IPS-20b (cell line): ENCODE measurements at regions not wholly inside any gene's neighbourhood (a gene's known extent, or its start where the extent isn't known, plus 50 kb on each side); places are given as distances from the start of the nearest gene placed in this dataset.

ENCODE experiments used
- H3K27ac ChIP-seq: one replicate; pipeline ENCODE4 v1.5.1; 2013; ENCODE audit warnings: low read length
- H3K27me3 ChIP-seq: 2 replicates; pipeline ENCODE4 v1.6.1; 2013; ENCODE audit warnings: mild to moderate bottlenecking, low read length, inconsistent platforms; ENCODE audit not compliant: insufficient read depth
- H3K36me3 ChIP-seq: 2 replicates; pipeline ENCODE4 v1.6.1; 2013; ENCODE audit warnings: low read depth, mild to moderate bottlenecking, inconsistent platforms, low read length, moderate library complexity; ENCODE audit not compliant: insufficient read depth
- H3K4me1 ChIP-seq: 2 replicates; pipeline ENCODE4 v1.6.1; 2013; ENCODE audit warnings: mild to moderate bottlenecking, control low read depth, inconsistent platforms, low read length, moderate library complexity; ENCODE audit not compliant: insufficient read depth
- H3K4me3 ChIP-seq: 2 replicates; pipeline ENCODE4 v1.5.1; 2013; ENCODE audit warnings: mild to moderate bottlenecking, low read length, inconsistent platforms
- H3K9ac ChIP-seq: 2 replicates; pipeline ENCODE4 v1.6.1; 2013; ENCODE audit warnings: low read depth, mild to moderate bottlenecking, inconsistent platforms, low read length, moderate library complexity
- H3K9me3 ChIP-seq: 2 replicates; pipeline ENCODE4 v1.6.1; 2013; ENCODE audit warnings: mild to moderate bottlenecking, low read depth, low read length, inconsistent platforms; ENCODE audit not compliant: insufficient read depth

DNA sequence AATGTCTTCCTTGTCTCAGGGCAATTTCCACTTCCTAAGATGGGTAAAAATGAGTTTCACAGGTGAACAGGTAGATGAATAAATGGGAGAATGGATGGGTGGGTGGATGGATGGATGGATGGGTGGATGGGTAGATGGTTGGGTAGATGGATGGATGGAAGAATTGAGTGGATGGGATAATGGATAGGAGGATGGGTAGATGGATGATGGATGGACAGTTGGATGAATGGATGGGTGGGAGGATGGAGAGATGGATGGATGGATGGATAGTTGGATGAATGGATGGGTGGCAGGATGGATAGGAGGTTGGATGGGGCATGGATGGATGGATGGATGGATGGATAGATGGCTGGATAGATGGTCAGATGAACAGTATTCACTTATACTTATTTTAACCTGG lies 90.9 kb downstream of the LRRC30 start:
- Histone ChIP-seq H3K4me1 (no peaks in the 10 kb centered on the region), H3K4me3 (no peak overlapping the region), H3K9me3 (no peaks in the 10 kb centered on the region), H3K27me3 (no peaks in the 10 kb centered on the region), H3K9ac (no peak overlapping the region), H3K36me3 (no peaks in the 10 kb centered on the region), H3K27ac (no peak overlapping the region)

- no peaks in the 10 kb centered on the region for H3K9me3 ChIP-seq
- H3K27ac ChIP-seq: no peak overlapping the region
- H3K9ac ChIP-seq: no peak overlapping the region
- H3K4me3 ChIP-seq: no peak overlapping the region
- H3K36me3 ChIP-seq: no peaks in the 10 kb centered on the region
- H3K4me1 ChIP-seq: no peaks in the 10 kb centered on the region
- H3K27me3 ChIP-seq: no peaks in the 10 kb centered on the region
Observed at GRCh38 chr18:7322817-7323485, 92.1 kb downstream of the LRRC30 start.

GRCh38 chr18:7325126-7325430 lies 94.2 kb downstream of the LRRC30 start:
- no peaks in the 10 kb centered on the region for H3K27me3 ChIP-seq
- no peak overlapping the region for H3K9ac ChIP-seq
- H3K27ac ChIP-seq: no peak overlapping the region
- H3K4me1 ChIP-seq: no peaks in the 10 kb centered on the region
- H3K36me3 ChIP-seq: no peaks in the 10 kb centered on the region
- H3K9me3 ChIP-seq: no peaks in the 10 kb centered on the region
- no peak overlapping the region for H3K4me3 ChIP-seq

GRCh38 chr18:7329016-7329415 lies 98.1 kb downstream of the LRRC30 start:
- no peaks in the 10 kb centered on the region for H3K27me3 ChIP-seq
- H3K4me1 ChIP-seq: no peaks in the 10 kb centered on the region
- H3K4me3 ChIP-seq: no peak overlapping the region
- H3K9ac ChIP-seq: no peak overlapping the region
- H3K27ac ChIP-seq: no peak overlapping the region
- H3K36me3 ChIP-seq: no peaks in the 10 kb centered on the region
- H3K9me3 ChIP-seq: no peaks in the 10 kb centered on the region

DNA sequence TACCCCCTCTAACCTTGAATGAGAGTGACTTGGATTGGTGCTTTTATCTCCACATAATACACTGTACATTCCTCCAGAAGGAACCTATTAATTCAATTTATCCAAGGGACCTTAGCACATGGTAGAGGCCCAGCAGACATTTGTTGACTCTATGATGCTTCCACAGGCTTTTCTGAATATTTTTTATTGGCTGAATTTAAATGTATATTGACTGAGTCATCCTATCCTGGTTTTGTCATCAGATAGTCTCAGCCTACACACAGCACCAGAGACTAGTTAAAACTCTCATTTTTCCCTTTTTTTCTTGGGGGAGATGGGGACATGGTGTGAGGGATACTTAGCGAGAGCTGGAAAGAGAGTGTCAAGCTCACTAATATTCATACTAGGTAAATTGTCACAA lies 101.6 kb downstream of the LRRC30 start:
- no peak overlapping the region for H3K9ac ChIP-seq

GRCh38 chr18:7333025-7333562 lies 102.2 kb downstream of the LRRC30 start:
- Histone ChIP-seq H3K36me3 (no peaks in the 10 kb centered on the region), H3K9me3 (no peaks in the 10 kb centered on the region), H3K27ac (no peak overlapping the region), H3K27me3 (no peaks in the 10 kb centered on the region), H3K9ac (no peak overlapping the region), H3K4me1 (no peaks in the 10 kb centered on the region), H3K4me3 (no peak overlapping the region)

More for the DNA sequence above, 101.6 kb downstream of the LRRC30 start:
- Histone ChIP-seq H3K4me3 (no peak overlapping the region), H3K4me1 (no peaks in the 10 kb centered on the region), H3K9me3 (no peaks in the 10 kb centered on the region), H3K36me3 (no peaks in the 10 kb centered on the region), H3K27me3 (no peaks in the 10 kb centered on the region), H3K27ac (no peak overlapping the region)

GRCh38 chr18:7334973-7335568 lies 104.2 kb downstream of the LRRC30 start:
- H3K9ac ChIP-seq: no peak overlapping the region

GRCh38 chr18:7336623-7337022 lies 105.7 kb downstream of the LRRC30 start:
- H3K9me3 ChIP-seq: no peaks in the 10 kb centered on the region
- no peaks in the 10 kb centered on the region for H3K27me3 ChIP-seq
- H3K27ac ChIP-seq: no peak overlapping the region
- H3K4me1 ChIP-seq: no peaks in the 10 kb centered on the region
- no peak overlapping the region for H3K4me3 ChIP-seq
- H3K9ac ChIP-seq: no peak overlapping the region
- H3K36me3 ChIP-seq: no peaks in the 10 kb centered on the region

More at GRCh38 chr18:7334973-7335568, 104.2 kb downstream of the LRRC30 start:
- no peaks in the 10 kb centered on the region for H3K27me3 ChIP-seq
- no peak overlapping the region for H3K4me3 ChIP-seq
- H3K27ac ChIP-seq: no peak overlapping the region
- H3K4me1 ChIP-seq: no peaks in the 10 kb centered on the region
- no peaks in the 10 kb centered on the region for H3K36me3 ChIP-seq
- H3K9me3 ChIP-seq: no peaks in the 10 kb centered on the region

- Histone ChIP-seq H3K4me1 (no peaks in the 10 kb centered on the region), H3K4me3 (no peak overlapping the region), H3K36me3 (no peaks in the 10 kb centered on the region), H3K27ac (no peak overlapping the region), H3K9me3 (no peaks in the 10 kb centered on the region), H3K27me3 (no peaks in the 10 kb centered on the region), H3K9ac (no peak overlapping the region)
Observed at GRCh38 chr18:7338846-7339245, 108.0 kb downstream of the LRRC30 start.

- no peak overlapping the region for H3K27ac ChIP-seq
- H3K27me3 ChIP-seq: no peaks in the 10 kb centered on the region
- no peak overlapping the region for H3K4me3 ChIP-seq
- H3K36me3 ChIP-seq: no peaks in the 10 kb centered on the region
- H3K9me3 ChIP-seq: no peaks in the 10 kb centered on the region
- H3K9ac ChIP-seq: no peak overlapping the region
- H3K4me1 ChIP-seq: no peaks in the 10 kb centered on the region
Observed at GRCh38 chr18:7341581-7342337, 110.9 kb downstream of the LRRC30 start.

GRCh38 chr18:7349181-7349837 lies 118.4 kb downstream of the LRRC30 start:
- H3K9ac ChIP-seq: no peak overlapping the region
- no peak overlapping the region for H3K4me3 ChIP-seq
- H3K27ac ChIP-seq: no peak overlapping the region
- H3K27me3 ChIP-seq: no peaks in the 10 kb centered on the region
- no peaks in the 10 kb centered on the region for H3K36me3 ChIP-seq
- no peaks in the 10 kb centered on the region for H3K4me1 ChIP-seq
- no peaks in the 10 kb centered on the region for H3K9me3 ChIP-seq
